Effector memory CD4-positive, alpha-beta T cell (primary cell): ENCODE measurements at regions not wholly inside any gene's neighbourhood (a gene's known extent, or its start where the extent isn't known, plus 50 kb on each side); places are given as distances from the start of the nearest gene placed in this dataset.
"Not testable (repeated sequence)": the region's sequence is repeated elsewhere in the genome, so short reads cannot be mapped to it uniquely, and the experiment has no call there.

ENCODE experiments used
- DNase-seq, 3 donors: peaks; one replicate each; pipeline ENCODE4 v3.0.0-alpha.2; 2020
- H3K27ac ChIP-seq: 2 replicates; pipeline ENCODE4 v1.7.0; 2013; ENCODE audit warnings: mild to moderate bottlenecking, low read length, moderate library complexity; ENCODE audit not compliant: insufficient read depth, poor library complexity, severe bottlenecking
- H3K27me3 ChIP-seq: replicated peaks from 2 replicates; pipeline ENCODE4 v1.7.0; 2013; ENCODE audit warnings: mild to moderate bottlenecking, low read length; ENCODE audit not compliant: insufficient read depth, control insufficient read depth, poor library complexity, severe bottlenecking
- H3K36me3 ChIP-seq: 2 replicates; pipeline ENCODE4 v1.7.0; 2013; ENCODE audit warnings: mild to moderate bottlenecking, low read length, moderate library complexity; ENCODE audit not compliant: control insufficient read depth, insufficient read depth
- H3K4me1 ChIP-seq: 2 replicates; pipeline ENCODE4 v1.7.0; 2013; ENCODE audit warnings: low read length, mild to moderate bottlenecking; ENCODE audit not compliant: control insufficient read depth, insufficient read depth, poor library complexity, severe bottlenecking
- H3K4me3 ChIP-seq: 2 replicates; pipeline ENCODE4 v1.7.0; 2013; ENCODE audit warnings: low read length, low read depth, mild to moderate bottlenecking; ENCODE audit not compliant: insufficient read depth, poor library complexity, severe bottlenecking
- H3K9me3 ChIP-seq: 2 replicates; pipeline ENCODE4 v1.7.0; 2013; ENCODE audit warnings: mild to moderate bottlenecking, low read length, moderate library complexity; ENCODE audit not compliant: control insufficient read depth

DNA sequence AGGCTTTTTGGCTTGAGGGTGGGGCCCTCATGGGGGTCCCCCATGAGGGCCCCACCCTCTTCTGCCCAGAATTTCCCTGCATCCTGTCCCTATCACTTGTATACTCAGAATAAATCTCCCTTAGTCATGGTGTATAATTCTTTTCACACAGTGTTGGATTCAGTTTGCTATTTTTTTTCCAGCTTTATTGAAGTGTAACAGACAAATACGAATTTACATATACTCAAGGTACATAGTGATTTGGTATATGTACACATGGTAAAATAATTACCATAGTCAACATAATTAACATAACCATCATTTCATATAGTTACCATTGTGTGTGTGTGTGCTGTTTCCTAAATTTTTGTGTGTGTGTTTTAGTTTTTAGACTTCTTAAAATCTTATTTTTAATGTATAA is 289.4 kb downstream of the CNTNAP3B start:
- H3K4me3 ChIP-seq, H3K27me3 ChIP-seq, H3K36me3 ChIP-seq, H3K4me1 ChIP-seq, H3K9me3 ChIP-seq, DNase-seq, H3K27ac ChIP-seq: not testable (repeated sequence)

DNA sequence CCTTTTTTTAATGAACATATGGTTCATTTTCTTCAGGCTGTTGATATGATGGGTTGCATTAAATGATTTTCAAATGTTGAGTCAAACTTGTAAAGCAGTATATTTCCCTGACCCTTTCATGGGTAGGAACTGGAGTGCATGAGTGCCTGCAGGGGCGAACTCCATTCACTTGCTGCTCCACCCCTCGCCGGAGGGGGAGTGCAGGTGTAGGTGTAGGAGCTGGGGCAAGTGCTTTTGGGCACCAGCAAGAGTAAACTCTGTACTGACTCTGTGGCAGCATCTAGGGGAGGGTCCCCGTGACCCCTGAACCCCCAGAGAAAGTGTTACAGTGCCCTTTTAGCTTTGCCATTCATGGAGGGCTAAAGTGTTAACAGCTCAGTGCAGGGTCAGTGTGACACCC is 290.3 kb downstream of the CNTNAP3B start:
- not testable (repeated sequence) for DNase-seq, H3K27me3 ChIP-seq, H3K4me1 ChIP-seq, H3K9me3 ChIP-seq, H3K4me3 ChIP-seq, H3K36me3 ChIP-seq, H3K27ac ChIP-seq

DNA sequence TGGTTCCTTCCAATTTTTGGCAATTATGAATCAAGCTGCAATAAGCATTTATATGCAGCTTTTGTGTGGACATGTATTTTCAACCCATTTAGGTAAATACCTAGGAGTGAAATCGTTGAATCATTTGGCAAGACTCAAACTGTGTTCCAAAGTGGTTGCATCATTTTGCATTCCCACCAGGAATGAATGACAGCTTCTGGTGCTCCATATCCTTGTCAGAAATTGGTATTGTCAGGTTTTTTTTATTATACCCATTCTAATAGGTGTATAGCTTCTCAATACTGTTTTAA is 290.7 kb downstream of the CNTNAP3B start:
- not testable (repeated sequence) for H3K4me1 ChIP-seq, H3K36me3 ChIP-seq, H3K9me3 ChIP-seq, H3K4me3 ChIP-seq, H3K27ac ChIP-seq, H3K27me3 ChIP-seq, DNase-seq

DNA sequence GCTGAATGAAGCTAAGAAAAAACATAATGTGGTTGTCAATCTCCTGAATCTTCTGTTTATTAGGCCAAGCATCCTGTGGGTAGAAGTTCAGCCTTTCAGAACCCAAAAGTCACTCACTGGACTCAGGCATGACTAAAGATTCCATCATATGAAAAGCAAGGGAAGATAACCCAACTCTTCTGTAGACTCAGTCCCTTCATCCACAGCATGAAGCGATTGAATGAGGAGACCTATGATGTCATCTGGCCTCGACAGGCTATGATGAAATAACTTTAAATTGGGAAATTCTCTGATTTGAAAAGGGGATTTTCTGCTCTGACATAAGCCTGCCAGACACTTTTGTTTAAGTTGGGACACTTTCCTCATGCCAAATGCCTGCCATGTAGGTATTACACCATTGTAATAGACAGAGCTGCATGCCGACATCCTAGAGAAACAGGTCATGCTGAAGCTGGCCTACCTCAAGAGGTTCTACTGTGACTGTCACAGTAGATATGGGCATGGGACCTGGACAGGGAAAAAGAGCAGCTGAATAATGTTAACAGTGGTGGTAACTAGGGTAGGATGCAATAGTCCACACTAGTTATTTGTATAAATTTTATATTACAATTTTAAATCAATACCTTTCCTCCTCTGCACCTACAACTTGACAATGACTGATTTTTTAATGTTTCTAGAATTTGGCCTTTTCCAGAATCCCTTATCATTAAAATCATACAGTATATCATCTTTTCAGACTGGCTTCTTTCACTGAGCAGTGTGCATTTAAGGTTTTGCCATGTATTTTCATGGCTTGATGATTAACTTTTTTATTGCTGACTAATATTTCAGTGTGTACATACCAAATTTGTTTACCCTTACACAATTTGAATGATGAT is 291.3 kb downstream of the CNTNAP3B start:
- not testable (repeated sequence) for H3K4me1 ChIP-seq, H3K9me3 ChIP-seq, H3K4me3 ChIP-seq, DNase-seq, H3K27me3 ChIP-seq, H3K36me3 ChIP-seq, H3K27ac ChIP-seq

DNA sequence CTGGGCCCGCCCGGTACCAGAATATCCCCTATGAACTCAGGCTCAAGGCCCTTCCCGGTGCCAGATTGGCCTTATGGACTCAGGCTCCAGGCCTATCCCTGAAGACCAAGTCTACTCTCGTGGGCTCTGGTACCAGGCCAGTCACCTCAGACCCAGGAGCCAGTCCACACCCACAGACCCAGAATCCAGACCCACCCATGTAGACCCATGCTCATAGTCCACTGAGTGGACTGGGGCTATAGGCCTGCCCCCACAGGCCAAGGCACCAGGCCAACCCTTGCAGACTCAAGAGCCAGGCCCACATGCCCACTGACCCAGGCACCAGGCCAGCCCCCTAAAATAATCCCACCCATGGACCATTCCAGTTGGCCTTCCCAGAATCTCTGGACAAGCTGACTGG is 296.1 kb downstream of the CNTNAP3B start:
- H3K4me3 ChIP-seq, H3K27ac ChIP-seq, H3K4me1 ChIP-seq, H3K36me3 ChIP-seq, H3K27me3 ChIP-seq, DNase-seq, H3K9me3 ChIP-seq: not testable (repeated sequence)

GRCh38 chr9:41824723-41825122 is 304.5 kb downstream of the CNTNAP3B start:
- DNase-seq, H3K36me3 ChIP-seq, H3K4me1 ChIP-seq, H3K9me3 ChIP-seq, H3K27me3 ChIP-seq, H3K27ac ChIP-seq, H3K4me3 ChIP-seq: not testable (repeated sequence)

- DNase-seq, H3K27me3 ChIP-seq, H3K4me3 ChIP-seq, H3K27ac ChIP-seq, H3K4me1 ChIP-seq, H3K36me3 ChIP-seq, H3K9me3 ChIP-seq: not testable (repeated sequence)
Observed at GRCh38 chr9:41802706-41803105, 326.5 kb downstream of the CNTNAP3B start.

GRCh38 chr9:41798684-41799083 is 330.5 kb downstream of the CNTNAP3B start:
- not testable (repeated sequence) for H3K36me3 ChIP-seq, DNase-seq

DNA sequence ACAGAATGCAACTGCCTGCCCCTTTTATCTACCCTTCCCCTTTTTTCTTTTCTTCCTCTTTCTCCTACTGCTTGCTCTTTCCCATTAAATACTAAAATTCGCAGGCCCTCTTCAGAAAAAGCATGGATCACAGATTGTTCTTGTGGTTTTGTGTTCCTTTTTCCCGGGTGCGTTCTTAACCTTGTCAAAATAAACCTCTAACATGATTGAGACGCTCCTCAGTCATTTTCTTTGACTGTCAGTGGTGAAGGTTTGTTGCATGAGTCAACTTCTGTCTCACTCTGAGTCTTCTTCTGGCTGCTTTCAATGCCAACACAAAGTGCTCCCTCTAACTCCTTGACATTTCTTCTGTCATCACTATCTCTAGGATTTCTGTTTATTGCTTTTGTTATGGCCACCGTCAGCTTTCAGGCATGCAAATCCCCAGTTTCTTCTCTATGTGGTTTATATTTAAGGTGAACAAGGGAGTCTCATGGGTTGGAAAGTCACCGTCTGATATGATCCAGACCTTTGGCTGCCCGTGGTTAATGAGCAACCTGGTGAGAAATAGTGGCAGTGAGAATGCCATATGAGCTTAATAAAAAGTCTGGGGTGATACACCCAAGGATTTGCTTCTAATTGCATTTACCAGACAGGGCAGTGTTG is 338.4 kb downstream of the CNTNAP3B start:
- not testable (repeated sequence) for H3K27ac ChIP-seq, H3K4me1 ChIP-seq, H3K9me3 ChIP-seq, H3K27me3 ChIP-seq, H3K4me3 ChIP-seq, H3K36me3 ChIP-seq, DNase-seq

More at GRCh38 chr9:41798684-41799083, 330.5 kb downstream of the CNTNAP3B start:
- not testable (repeated sequence) for H3K4me3 ChIP-seq, H3K4me1 ChIP-seq, H3K9me3 ChIP-seq, H3K27ac ChIP-seq, H3K27me3 ChIP-seq

- H3K36me3 ChIP-seq, H3K27me3 ChIP-seq, H3K4me3 ChIP-seq, DNase-seq, H3K4me1 ChIP-seq, H3K27ac ChIP-seq, H3K9me3 ChIP-seq: not testable (repeated sequence)
Observed at GRCh38 chr9:41790007-41790406, 339.2 kb downstream of the CNTNAP3B start.
